GM12873 (cell line): ENCODE measurements at regions not wholly inside any gene's neighbourhood (a gene's known extent, or its start where the extent isn't known, plus 50 kb on each side); places are given as distances from the start of the nearest gene placed in this dataset.

Experiments
- CTCF ChIP-seq: IDR thresholded peaks from 2 replicates; pipeline ENCODE4 v1.5.1; 2012; ENCODE audit warnings: low read depth, mild to moderate bottlenecking, moderate library complexity, low read length, control low read depth; ENCODE audit not compliant: insufficient read depth; ENCODE audit errors: missing control alignments

- TF ChIP-seq CTCF, result no peak
Observed at GRCh38 chr6:101178748-101179147, 214.8 kb upstream of the GRIK2 start.

- no peak for TF ChIP-seq CTCF
Observed at GRCh38 chr6:101181006-101181405, 212.5 kb upstream of the GRIK2 start.

GRCh38 chr6:101195588-101195987, 197.9 kb upstream of the GRIK2 start:
- no peak for TF ChIP-seq CTCF

- TF ChIP-seq CTCF, result no peak
Observed at GRCh38 chr6:101199441-101199840, 194.1 kb upstream of the GRIK2 start.

- TF ChIP-seq CTCF, result no peak
Observed at GRCh38 chr6:101202867-101203374, 190.6 kb upstream of the GRIK2 start.

- no peak for TF ChIP-seq CTCF
Observed at GRCh38 chr6:101203664-101204063, 189.8 kb upstream of the GRIK2 start.

GRCh38 chr6:101208152-101208551, 185.4 kb upstream of the GRIK2 start:
- no peak for TF ChIP-seq CTCF
